Spleen (tissue), 11 donors: ENCODE measurements at regions not wholly inside any gene's neighbourhood (a gene's known extent, or its start where the extent isn't known, plus 50 kb on each side); places are given as distances from the start of the nearest gene placed in this dataset.

ENCODE experiments used
- DNase-seq: peaks from one replicate; pipeline ENCODE4 v3.0.0-alpha.2; 2020
- H3K27ac ChIP-seq, 8 donors: fragments of 200-600 bp; sonication (generic) in 7 of 8; 1 replicate in 4 of 8; 2 replicates in 4 of 8; pipeline versions ENCODE4 v1.5.0 to v1.8.0; 2016 to 2021; ENCODE audit warnings: inconsistent platforms in 4 of 8, mild to moderate bottlenecking in 4 of 8, moderate library complexity in 1 of 8
- H3K27me3 ChIP-seq, 7 donors: fragments of 200-600 bp; sonication (generic) in 6 of 7; replicated peaks in 1 of 7; 1 replicate in 4 of 7; 2 replicates in 3 of 7; pipeline versions ENCODE4 v1.5.0 to v1.8.0; 2016 to 2021; ENCODE audit warnings: inconsistent platforms in 3 of 7, mild to moderate bottlenecking in 1 of 7
- H3K36me3 ChIP-seq, 6 donors: fragments of 200-600 bp; sonication (generic) in 5 of 6; 1 replicate in 4 of 6; 2 replicates in 2 of 6; pipeline versions ENCODE4 v1.5.0 to v1.8.0; 2016 to 2021; ENCODE audit warnings: inconsistent platforms in 2 of 6
- H3K4me1 ChIP-seq, 6 donors: fragments of 200-600 bp; sonication (generic) in 5 of 6; 1 replicate in 3 of 6; 2 replicates in 3 of 6; pipeline versions ENCODE4 v1.5.0 to v1.8.0; 2016 to 2021; ENCODE audit warnings: inconsistent platforms in 3 of 6
- H3K4me3 ChIP-seq, 8 donors: fragments of 200-600 bp; sonication (generic) in 7 of 8; 1 replicate in 4 of 8; 2 replicates in 4 of 8; pipeline versions ENCODE4 v1.5.0 to v1.8.0; 2016 to 2021; ENCODE audit warnings: inconsistent platforms in 4 of 8, mild to moderate bottlenecking in 4 of 8, moderate library complexity in 2 of 8
- H3K9me3 ChIP-seq, 8 donors: fragments of 200-600 bp; sonication (generic) in 7 of 8; 1 replicate in 4 of 8; 2 replicates in 4 of 8; pipeline versions ENCODE4 v1.5.0 to v1.8.0; 2016 to 2021; ENCODE audit warnings: inconsistent platforms in 4 of 8
- POLR2A ChIP-seq, 3 donors: fragments of 450-650 bp; IDR thresholded peaks; one replicate each; pipeline ENCODE4 v1.5.1; 2017; ENCODE audit warnings: antibody characterized with exemption in 3 of 3, mild to moderate bottlenecking in 1 of 3
- POLR2AphosphoS5 ChIP-seq, 3 donors: sonication (generic); formaldehyde crosslinking; IDR thresholded peaks; one replicate each; pipeline ENCODE4 v1.5.1; 2017; ENCODE audit warnings: antibody characterized with exemption in 3 of 3
- WGBS, 5 donors: extraction: QIAGEN DNeasy Blood & Tissue Kit in 3 of 5; methylation state at CpG; one replicate each; pipeline versions ENCODE4 v1.1.5 to v1.1.7; 2013 to 2018; 5-methylcytosine and 5-hydroxymethylcytosine counted together
- intact Hi-C: fragments of 100-400 bp; cut with DNase I; formaldehyde crosslinking; loops from one replicate; pipeline ENCODE4 v1.15.0; 2023; ENCODE audit warnings: low total_unique reads
- TF ChIP-seq, protein P1 (sequence below), 11 experiments: fragments of 200-600 bp in 7 of 11; fragments of 450-650 bp in 4 of 11; sonication (generic) in 4 of 11; IDR thresholded peaks in 8 of 11; conservative IDR thresholded peaks in 3 of 11; 1 replicate in 7 of 11; 2 replicates in 4 of 11; pipeline versions ENCODE4 v1.4.0 to v1.8.0; 2016 to 2021; ENCODE audit warnings: antibody characterized with exemption in 11 of 11, inconsistent platforms in 4 of 11, mild to moderate bottlenecking in 1 of 11
- donor health status: healthy with polysubstance abuse.
- donor health status: DM: no; HTN: no; CAD: no; lungs with moderate emphysema.
- donor health status: DM: no; HTN: no; CAD: no.
- donor health status: Bipolar disorder and iron deficiency.
- donor health status: healthy.
- donor health status: DM: no; HTN: no; CAD: no.
- donor health status: DM: yes; HTN: yes; CAD: no.

DNA sequence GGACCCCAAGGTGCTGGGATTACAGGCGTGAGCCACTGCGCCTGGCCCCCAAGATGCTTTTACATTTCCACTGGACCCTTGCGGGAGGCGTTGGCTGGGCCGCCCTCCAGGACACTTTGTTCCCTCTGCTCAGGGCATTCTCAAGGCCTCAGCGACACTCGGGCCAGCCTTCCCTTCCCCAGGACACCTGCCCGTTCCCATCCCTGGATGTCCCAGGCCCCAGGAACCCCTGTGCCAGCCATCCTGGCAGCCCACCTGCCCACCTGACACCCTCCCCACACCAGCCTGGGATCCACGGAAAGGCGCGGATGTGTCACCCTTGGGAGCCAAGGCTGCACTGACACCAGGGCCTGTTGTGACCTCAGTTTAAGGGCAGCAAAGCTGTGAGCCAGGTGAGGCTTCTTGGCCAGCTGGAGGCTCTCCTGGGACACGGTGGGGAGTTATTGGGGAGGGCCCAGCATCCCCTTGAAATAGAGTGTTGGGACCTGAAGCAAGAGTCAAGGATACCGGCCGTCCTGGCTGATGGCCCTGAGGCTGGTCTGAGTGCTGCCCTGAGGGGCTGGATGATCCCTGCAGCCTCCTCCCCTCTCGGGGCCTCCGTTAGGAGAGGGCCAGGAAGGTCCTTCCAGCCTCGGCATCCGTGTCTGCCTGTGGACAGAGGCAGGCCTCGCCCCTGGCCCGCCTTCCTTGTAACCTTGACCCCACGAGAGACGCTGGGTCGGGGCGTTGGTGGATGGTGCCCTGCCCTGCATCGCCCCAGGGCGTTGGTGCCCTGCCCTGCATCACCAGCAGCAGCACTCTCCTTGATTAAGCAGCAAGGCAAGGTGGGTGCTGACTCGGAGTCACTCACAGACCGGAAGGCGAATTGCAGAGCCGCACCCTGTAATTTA, 84.2 kb upstream of the BHLHE23 start:
- no peaks in the 10 kb centered on the region for H3K36me3 ChIP-seq
- peaks cover 0 to 91% (median 26%) of the 10 kb centered on the region in 7 donors for H3K27me3 ChIP-seq
- no peak overlapping the region for H3K27ac ChIP-seq
- no peaks in the 10 kb centered on the region for H3K4me1 ChIP-seq
- intact Hi-C loops = no loop called here
- TF ChIP-seq POLR2AphosphoS5 (IDR thresholded peaks at IDR 0.05) (no peak), POLR2A (IDR thresholded peaks at IDR 0.05) (no peak)
- TF ChIP-seq, protein P1, sequence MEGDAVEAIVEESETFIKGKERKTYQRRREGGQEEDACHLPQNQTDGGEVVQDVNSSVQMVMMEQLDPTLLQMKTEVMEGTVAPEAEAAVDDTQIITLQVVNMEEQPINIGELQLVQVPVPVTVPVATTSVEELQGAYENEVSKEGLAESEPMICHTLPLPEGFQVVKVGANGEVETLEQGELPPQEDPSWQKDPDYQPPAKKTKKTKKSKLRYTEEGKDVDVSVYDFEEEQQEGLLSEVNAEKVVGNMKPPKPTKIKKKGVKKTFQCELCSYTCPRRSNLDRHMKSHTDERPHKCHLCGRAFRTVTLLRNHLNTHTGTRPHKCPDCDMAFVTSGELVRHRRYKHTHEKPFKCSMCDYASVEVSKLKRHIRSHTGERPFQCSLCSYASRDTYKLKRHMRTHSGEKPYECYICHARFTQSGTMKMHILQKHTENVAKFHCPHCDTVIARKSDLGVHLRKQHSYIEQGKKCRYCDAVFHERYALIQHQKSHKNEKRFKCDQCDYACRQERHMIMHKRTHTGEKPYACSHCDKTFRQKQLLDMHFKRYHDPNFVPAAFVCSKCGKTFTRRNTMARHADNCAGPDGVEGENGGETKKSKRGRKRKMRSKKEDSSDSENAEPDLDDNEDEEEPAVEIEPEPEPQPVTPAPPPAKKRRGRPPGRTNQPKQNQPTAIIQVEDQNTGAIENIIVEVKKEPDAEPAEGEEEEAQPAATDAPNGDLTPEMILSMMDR (IDR thresholded peaks at IDR 0.05 in 8 of 11, conservative IDR thresholded peaks at IDR 0.05 in 3 of 11) = no peak
- 75 to 88% (median 78%) methylated on average over 20 to 30 of the region's 30 CpGs for WGBS, 5 donors
- no peak overlapping the region for H3K4me3 ChIP-seq
- peak; percentile 58 for DNase-seq
- no peaks in the 10 kb centered on the region for H3K9me3 ChIP-seq

DNA sequence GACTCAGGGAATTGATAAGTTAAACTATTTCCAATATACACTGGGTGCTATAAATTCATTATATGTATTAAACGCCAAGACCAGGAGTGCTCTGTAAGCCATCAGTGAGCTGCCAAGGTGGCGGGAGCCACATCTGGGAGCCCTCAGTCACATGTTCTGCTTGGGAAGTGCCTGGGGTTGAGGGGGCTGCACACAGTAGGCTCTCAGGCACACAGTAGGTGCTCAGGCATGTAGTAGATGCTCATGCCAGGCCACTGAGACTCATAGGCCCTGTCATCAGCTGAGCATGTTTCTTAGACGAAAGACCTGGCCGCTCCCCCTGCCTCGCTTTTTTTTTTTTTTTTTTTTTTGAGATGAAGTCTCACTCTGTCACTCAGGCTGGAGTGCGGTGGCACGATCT, 83.3 kb upstream of the BHLHE23 start:
- WGBS, 5 donors = 75 to 90% (median 84%) methylated on average over 6 to 7 of the region's 7 CpGs

GRCh38 chr20:63089051-63089907, 82.5 kb upstream of the BHLHE23 start:
- WGBS, 5 donors = 82 to 90% (median 84%) methylated on average over 35 to 37 of the region's 37 CpGs
- TF ChIP-seq POLR2AphosphoS5 (IDR thresholded peaks at IDR 0.05) (no peak), POLR2A (IDR thresholded peaks at IDR 0.05) (no peak)
- TF ChIP-seq, protein P1 (IDR thresholded peaks at IDR 0.05 in 8 of 11, conservative IDR thresholded peaks at IDR 0.05 in 3 of 11) = no peak
- intact Hi-C loops = no loop called here

More for the DNA sequence above, 83.3 kb upstream of the BHLHE23 start:
- Histone ChIP-seq H3K4me1 (no peaks in the 10 kb centered on the region), H3K27me3 (peaks cover 0 to 91% (median 26%) of the 10 kb centered on the region in 7 donors), H3K27ac (no peak overlapping the region), H3K4me3 (no peak overlapping the region), H3K36me3 (no peaks in the 10 kb centered on the region), H3K9me3 (no peaks in the 10 kb centered on the region)
- DNase-seq = peak; percentile 3
- intact Hi-C loops = no loop called here
- TF ChIP-seq POLR2A (IDR thresholded peaks at IDR 0.05) (no peak), POLR2AphosphoS5 (IDR thresholded peaks at IDR 0.05) (no peak)
- TF ChIP-seq, protein P1 (IDR thresholded peaks at IDR 0.05 in 8 of 11, conservative IDR thresholded peaks at IDR 0.05 in 3 of 11) = no peak

More at GRCh38 chr20:63089051-63089907, 82.5 kb upstream of the BHLHE23 start:
- Histone ChIP-seq H3K4me3 (no peak overlapping the region), H3K36me3 (no peaks in the 10 kb centered on the region), H3K27ac (no peak overlapping the region), H3K9me3 (no peaks in the 10 kb centered on the region), H3K27me3 (peaks cover 0 to 91% (median 26%) of the 10 kb centered on the region in 7 donors), H3K4me1 (no peaks in the 10 kb centered on the region)
- DNase-seq = peak; percentile 67
